ENCODE measurements at regions not wholly inside any gene's neighbourhood (a gene's known extent, or its start where the extent isn't known, plus 50 kb on each side); places are given as distances from the start of the nearest gene placed in this dataset.
A peak's percentile ranks its signal among the peaks of the same experiment; 100 is the strongest.

GRCh38 chr3:163056874-163057497, 1560.4 kb downstream of the OTOL1 start:
- Mint-ChIP-seq H3K27ac (no peak overlapping the region), H3K4me3 (no peak overlapping the region), H3K36me3 (ENCODE audit: low read depth) (no peaks in the 10 kb centered on the region), H3K9me3 (peaks cover 2% of the 10 kb centered on the region), H3K4me1 (peaks cover 20% of the 10 kb centered on the region), H3K27me3 (ENCODE audit: low read depth) (no peaks in the 10 kb centered on the region)
- TF ChIP-seq CTCF (IDR thresholded peaks at IDR 0.05; ENCODE audit: unreplicated experiment in 3 of 3): peak; percentile 37 to 66 (median 39)

GRCh38 chr3:163058031-163058854, 1561.6 kb downstream of the OTOL1 start:
- H3K9me3 Mint-ChIP-seq: peaks cover 2% of the 10 kb centered on the region
- peak overlapping the region; percentile 81 to 99 (median 90) for H3K27ac Mint-ChIP-seq
- TF ChIP-seq CTCF (IDR thresholded peaks at IDR 0.05; ENCODE audit: unreplicated experiment in 3 of 3): no peak
- H3K4me3 Mint-ChIP-seq: peak overlapping the region in 1 of 3 experiments; percentile 6
- no peaks in the 10 kb centered on the region for H3K27me3 Mint-ChIP-seq (ENCODE audit: low read depth)
- H3K4me1 Mint-ChIP-seq: peaks cover 20% of the 10 kb centered on the region
- no peaks in the 10 kb centered on the region for H3K36me3 Mint-ChIP-seq (ENCODE audit: low read depth)

GRCh38 chr3:163071713-163072112, 1575.1 kb downstream of the OTOL1 start:
- no peaks in the 10 kb centered on the region for H3K27me3 Mint-ChIP-seq (ENCODE audit: low read depth)
- peaks cover 8% of the 10 kb centered on the region for H3K9me3 Mint-ChIP-seq
- TF ChIP-seq CTCF (IDR thresholded peaks at IDR 0.05; ENCODE audit: unreplicated experiment in 3 of 3): no peak
- no peak overlapping the region for H3K4me3 Mint-ChIP-seq
- H3K4me1 Mint-ChIP-seq: no peaks in the 10 kb centered on the region
- no peaks in the 10 kb centered on the region for H3K36me3 Mint-ChIP-seq (ENCODE audit: low read depth)
- H3K27ac Mint-ChIP-seq: no peak overlapping the region

All from nephron (organoid).